BE2C (cell line): ENCODE measurements at regions not wholly inside any gene's neighbourhood (a gene's known extent, or its start where the extent isn't known, plus 50 kb on each side); places are given as distances from the start of the nearest gene placed in this dataset.

ENCODE experiments used
- DNase-seq: peaks from one replicate; pipeline ENCODE4 v3.0.0-alpha.2; 2020
- H3K27me3 ChIP-seq: fragments of 250-450 bp; sonication (Bioruptor Pico); 2 replicates; pipeline ENCODE4 v1.5.1; 2020; ENCODE audit warnings: mild to moderate bottlenecking
- H3K36me3 ChIP-seq: fragments of 250-450 bp; sonication (Bioruptor Pico); 2 replicates; pipeline ENCODE4 v1.5.1; 2020; ENCODE audit warnings: mild to moderate bottlenecking
- H3K4me1 ChIP-seq: fragments of 250-450 bp; sonication (Bioruptor Pico); 2 replicates; pipeline ENCODE4 v1.5.1; 2020
- H3K4me3 ChIP-seq: 2 replicates; pipeline ENCODE4 v1.5.1; 2011; ENCODE audit warnings: low read depth, low read length
- H3K9me3 ChIP-seq: fragments of 250-450 bp; sonication (Bioruptor Pico); 2 replicates; pipeline ENCODE4 v1.5.1; 2020
- CTCF ChIP-seq: IDR thresholded peaks from 2 replicates; pipeline ENCODE4 v1.5.1; 2012; ENCODE audit warnings: mild to moderate bottlenecking, low read depth, low read length

GRCh38 chr1:234869182-234870019, 259.2 kb downstream of the TOMM20 start:
- H3K36me3 ChIP-seq: no peaks in the 10 kb centered on the region
- H3K27me3 ChIP-seq: no peaks in the 10 kb centered on the region
- H3K4me3 ChIP-seq: no peak overlapping the region
- H3K9me3 ChIP-seq: no peaks in the 10 kb centered on the region
- DNase-seq: no peak
- peaks cover 5% of the 10 kb centered on the region; the same call in 1 of the 2 replicates for H3K4me1 ChIP-seq
- no peak for TF ChIP-seq CTCF

- TF ChIP-seq CTCF: no peak
- no peak for DNase-seq
- H3K27me3 ChIP-seq: no peaks in the 10 kb centered on the region
- H3K4me1 ChIP-seq: peaks cover 5% of the 10 kb centered on the region; the same call in 1 of the 2 replicates
- no peaks in the 10 kb centered on the region for H3K36me3 ChIP-seq
- H3K4me3 ChIP-seq: no peak overlapping the region
- no peaks in the 10 kb centered on the region for H3K9me3 ChIP-seq
These were observed 258.5 kb upstream of the IRF2BP2 start for GRCh38 chr1:234868296-234869147.

GRCh38 chr1:234866007-234866866, 256.3 kb upstream of the IRF2BP2 start:
- H3K36me3 ChIP-seq: no peaks in the 10 kb centered on the region
- no peak for TF ChIP-seq CTCF
- no peak overlapping the region for H3K4me3 ChIP-seq
- no peaks in the 10 kb centered on the region for H3K27me3 ChIP-seq
- H3K9me3 ChIP-seq: no peaks in the 10 kb centered on the region
- H3K4me1 ChIP-seq: peaks cover 5% of the 10 kb centered on the region; the same call in 1 of the 2 replicates
- DNase-seq: no peak

GRCh38 chr1:234865171-234866006, 255.4 kb upstream of the IRF2BP2 start:
- Histone ChIP-seq H3K4me3 (no peak overlapping the region), H3K27me3 (no peaks in the 10 kb centered on the region), H3K4me1 (peaks cover 5% of the 10 kb centered on the region; the same call in 1 of the 2 replicates), H3K36me3 (no peaks in the 10 kb centered on the region), H3K9me3 (no peaks in the 10 kb centered on the region)
- TF ChIP-seq CTCF: no peak
- DNase-seq: no peak

GRCh38 chr1:234864116-234864515, 254.1 kb upstream of the IRF2BP2 start:
- H3K4me1 ChIP-seq: peaks cover 5% of the 10 kb centered on the region; the same call in 1 of the 2 replicates
- H3K9me3 ChIP-seq: no peaks in the 10 kb centered on the region
- H3K4me3 ChIP-seq: no peak overlapping the region
- no peaks in the 10 kb centered on the region for H3K36me3 ChIP-seq
- no peaks in the 10 kb centered on the region for H3K27me3 ChIP-seq
- TF ChIP-seq CTCF: no peak
- DNase-seq: no peak
